ENCODE measurements at regions not wholly inside any gene's neighbourhood (a gene's known extent, or its start where the extent isn't known, plus 50 kb on each side); places are given as distances from the start of the nearest gene placed in this dataset.

- no peaks in the 10 kb centered on the region for H3K27me3 ChIP-seq
- H3K4me3 ChIP-seq, result no peak overlapping the region
- peaks cover 0 to 8% (median 0%) of the 10 kb centered on the region in 4 donors for H3K4me1 ChIP-seq
- H3K27ac ChIP-seq, result no peak overlapping the region
- H3K36me3 ChIP-seq, result no peaks in the 10 kb centered on the region
- TF ChIP-seq CTCF (IDR thresholded peaks at IDR 0.05) (no peak), EP300 (IDR thresholded peaks at IDR 0.05) (no peak), POLR2A (IDR thresholded peaks at IDR 0.05) (no peak)
- 81 to 89% methylated on average over 1 of the region's 1 CpG for WGBS, 2 donors
- no peaks in the 10 kb centered on the region for H3K9me3 ChIP-seq
- no peak for DNase-seq (ENCODE audit: low spot score in 2 of 2)
Observed at GRCh38 chr4:27270435-27270834, 409.8 kb downstream of the STIM2 start.

GRCh38 chr4:27271555-27271954 is 410.9 kb downstream of the STIM2 start:
- no peak for DNase-seq (ENCODE audit: low spot score in 2 of 2)
- Histone ChIP-seq H3K4me1 (peaks cover 0 to 8% (median 0%) of the 10 kb centered on the region in 4 donors), H3K27me3 (no peaks in the 10 kb centered on the region), H3K4me3 (no peak overlapping the region), H3K9me3 (no peaks in the 10 kb centered on the region), H3K27ac (no peak overlapping the region), H3K36me3 (no peaks in the 10 kb centered on the region)
- WGBS, 2 donors, result 74 to 75% methylated on average over 4 of the region's 4 CpGs
- TF ChIP-seq CTCF (IDR thresholded peaks at IDR 0.05) (no peak), EP300 (IDR thresholded peaks at IDR 0.05) (no peak), POLR2A (IDR thresholded peaks at IDR 0.05) (no peak)

- WGBS, 2 donors, result 0 to 4% methylated on average over 1 of the region's 1 CpG
- DNase-seq (ENCODE audit: low spot score in 2 of 2), result no peak
Observed at GRCh38 chr4:27272217-27272616, 411.6 kb downstream of the STIM2 start.

GRCh38 chr4:27276307-27277073 is 415.8 kb downstream of the STIM2 start:
- no peak for DNase-seq (ENCODE audit: low spot score in 2 of 2)
- Histone ChIP-seq H3K4me1 (no peaks in the 10 kb centered on the region), H3K4me3 (no peak overlapping the region), H3K36me3 (no peaks in the 10 kb centered on the region), H3K9me3 (no peaks in the 10 kb centered on the region), H3K27me3 (no peaks in the 10 kb centered on the region), H3K27ac (no peak overlapping the region)
- TF ChIP-seq POLR2A (IDR thresholded peaks at IDR 0.05) (no peak), EP300 (IDR thresholded peaks at IDR 0.05) (no peak), CTCF (IDR thresholded peaks at IDR 0.05) (no peak)
- WGBS, 2 donors, result 35 to 47% methylated on average over 3 of the region's 3 CpGs

More at GRCh38 chr4:27272217-27272616, 411.6 kb downstream of the STIM2 start:
- Histone ChIP-seq H3K27me3 (no peaks in the 10 kb centered on the region), H3K36me3 (no peaks in the 10 kb centered on the region), H3K4me1 (peaks cover 0 to 6% (median 0%) of the 10 kb centered on the region in 4 donors), H3K27ac (no peak overlapping the region), H3K9me3 (no peaks in the 10 kb centered on the region), H3K4me3 (no peak overlapping the region)
- no peak for TF ChIP-seq EP300 (IDR thresholded peaks at IDR 0.05)
- no peak for TF ChIP-seq CTCF (IDR thresholded peaks at IDR 0.05)

- 57 to 59% methylated on average over 5 of the region's 5 CpGs for WGBS, 2 donors
- no peaks in the 10 kb centered on the region for H3K36me3 ChIP-seq
- TF ChIP-seq EP300 (IDR thresholded peaks at IDR 0.05) (no peak), POLR2A (IDR thresholded peaks at IDR 0.05) (no peak), CTCF (IDR thresholded peaks at IDR 0.05) (no peak)
- H3K27me3 ChIP-seq, result no peaks in the 10 kb centered on the region
- no peak overlapping the region for H3K4me3 ChIP-seq
- no peaks in the 10 kb centered on the region for H3K9me3 ChIP-seq
- no peak overlapping the region for H3K27ac ChIP-seq
- DNase-seq (ENCODE audit: low spot score in 2 of 2), result no peak
- H3K4me1 ChIP-seq, result no peaks in the 10 kb centered on the region
Observed at GRCh38 chr4:27278615-27279375, 418.2 kb downstream of the STIM2 start.

Measured in tibial nerve (tissue), 4 donors.